Kidney (tissue), 13 donors: ENCODE measurements at regions not wholly inside any gene's neighbourhood (a gene's known extent, or its start where the extent isn't known, plus 50 kb on each side); places are given as distances from the start of the nearest gene placed in this dataset.

Source experiments
- DNase-seq, 5 donors: peaks; one replicate each; pipeline ENCODE4 v3.0.0-alpha.2; 2013 to 2020
- FAIRE-seq: peaks from 2 replicates; lab custom pipeline; 2012; peaks lifted over from hg19 to GRCh38; lab: Jason Lieb, UNC
- H3K27ac ChIP-seq, 2 donors: one replicate each; pipeline ENCODE4 v1.7.0; 2013; ENCODE audit warnings: low read depth in 2 of 2, low read length in 2 of 2, inconsistent platforms in 1 of 2
- H3K27me3 ChIP-seq: one replicate; pipeline ENCODE4 v1.7.1; 2013; ENCODE audit warnings: low read length, inconsistent platforms; ENCODE audit not compliant: control insufficient read depth, insufficient read depth
- H3K36me3 ChIP-seq, 3 donors: one replicate each; pipeline versions ENCODE4 v1.7.0 to v1.7.1; 2013; ENCODE audit warnings: low read length in 3 of 3, control low read depth in 1 of 3, inconsistent platforms in 1 of 3; ENCODE audit not compliant: insufficient read depth in 3 of 3, control insufficient read depth in 2 of 3
- H3K4me1 ChIP-seq, 3 donors: one replicate each; pipeline versions ENCODE4 v1.7.0 to v1.7.1; 2013; ENCODE audit warnings: low read length in 3 of 3, inconsistent platforms in 1 of 3, low read depth in 1 of 3; ENCODE audit not compliant: control insufficient read depth in 2 of 3, insufficient read depth in 2 of 3
- H3K4me3 ChIP-seq, 3 donors: one replicate each; pipeline versions ENCODE4 v1.7.0 to v1.8.1; 2013; ENCODE audit warnings: low read length in 3 of 3, control low read depth in 1 of 3, inconsistent platforms in 1 of 3
- H3K9ac ChIP-seq, 3 donors: one replicate each; pipeline versions ENCODE4 v1.7.0 to v1.7.1; 2013; ENCODE audit warnings: low read length in 3 of 3, control low read depth in 1 of 3, inconsistent platforms in 1 of 3
- H3K9me3 ChIP-seq, 3 donors: one replicate each; pipeline versions ENCODE4 v1.7.0 to v1.7.1; 2013; ENCODE audit warnings: low read length in 3 of 3, control low read depth in 1 of 3, inconsistent platforms in 1 of 3; ENCODE audit not compliant: control insufficient read depth in 2 of 3, insufficient read depth in 1 of 3
- CTCF ChIP-seq: IDR thresholded peaks from 3 replicates; pipeline ENCODE4 v1.5.1; 2012; ENCODE audit warnings: mild to moderate bottlenecking, moderate library complexity, borderline replicate concordance; ENCODE audit not compliant: insufficient read depth; ENCODE audit errors: extremely low read depth
- intact Hi-C: fragments of 100-400 bp; cut with DNase I; formaldehyde crosslinking; loops from one replicate; pipeline ENCODE4 v1.11.1; 2022
- donor health status: control.
- donor health status: control.
- donor health status: control.
- donor health status: control.
- donor health status: control.
- donor health status: DM: yes; HTN: yes; CAD: no.
- donor health status: Normal renal cell carcinoma (clear cell type).

- FAIRE-seq (no peak), DNase-seq (no peak)
- no peak overlapping the region for H3K27ac ChIP-seq
- no peaks in the 10 kb centered on the region for H3K27me3 ChIP-seq
- no peaks in the 10 kb centered on the region for H3K4me1 ChIP-seq
- no peak overlapping the region for H3K9ac ChIP-seq
- no peak overlapping the region for H3K4me3 ChIP-seq
- no peak for TF ChIP-seq CTCF
- H3K36me3 ChIP-seq, result no peaks in the 10 kb centered on the region
- intact Hi-C loops, result no loop called here
- H3K9me3 ChIP-seq, result no peaks in the 10 kb centered on the region
Measured at GRCh38 chr11:112852143-112852866, 108.9 kb upstream of the NCAM1 start.

GRCh38 chr11:112856133-112856532, 105.1 kb upstream of the NCAM1 start:
- H3K9ac ChIP-seq, result no peak overlapping the region
- DNase-seq (no peak), FAIRE-seq (no peak)
- no peak overlapping the region for H3K4me3 ChIP-seq
- no peak for TF ChIP-seq CTCF
- no peaks in the 10 kb centered on the region for H3K27me3 ChIP-seq
- no peak overlapping the region for H3K27ac ChIP-seq
- no peaks in the 10 kb centered on the region for H3K36me3 ChIP-seq
- intact Hi-C loops, result no loop called here
- H3K4me1 ChIP-seq, result no peaks in the 10 kb centered on the region
- H3K9me3 ChIP-seq, result peaks cover 0 to 2% (median 0%) of the 10 kb centered on the region in 3 donors

GRCh38 chr11:112856591-112856990, 104.6 kb upstream of the NCAM1 start:
- FAIRE-seq (no peak), DNase-seq (no peak)
- TF ChIP-seq CTCF, result no peak
- Histone ChIP-seq H3K27ac (no peak overlapping the region), H3K36me3 (no peaks in the 10 kb centered on the region), H3K4me3 (no peak overlapping the region), H3K4me1 (no peaks in the 10 kb centered on the region), H3K9me3 (peaks cover 0 to 2% (median 0%) of the 10 kb centered on the region in 3 donors), H3K27me3 (no peaks in the 10 kb centered on the region), H3K9ac (no peak overlapping the region)
- intact Hi-C loops, result no loop called here
